IMR-90 (cell line): ENCODE measurements at regions not wholly inside any gene's neighbourhood (a gene's known extent, or its start where the extent isn't known, plus 50 kb on each side); places are given as distances from the start of the nearest gene placed in this dataset.

Source experiments
- BHLHE40 ChIP-seq: fragments of 150-350 bp; IDR thresholded peaks from 2 replicates; pipeline ENCODE4 v1.6.1; 2016; ENCODE audit warnings: mild to moderate bottlenecking, low read depth, low read length
- CEBPB ChIP-seq: IDR thresholded peaks from 2 replicates; pipeline ENCODE4 v1.6.1; 2012; ENCODE audit warnings: low read depth, low read length, improper control_type of control experiment
- MAZ ChIP-seq: IDR thresholded peaks from 2 replicates; pipeline ENCODE4 v1.6.1; 2012; ENCODE audit warnings: low read depth, mild to moderate bottlenecking, low read length, improper control_type of control experiment, moderate library complexity, borderline replicate concordance
- MXI1 ChIP-seq: IDR thresholded peaks from 2 replicates; pipeline ENCODE4 v1.6.1; 2012; ENCODE audit warnings: low read depth, mild to moderate bottlenecking, low read length, moderate library complexity, borderline replicate concordance
- POLR2A ChIP-seq: IDR thresholded peaks from 2 replicates; pipeline ENCODE4 v1.6.1; 2012; ENCODE audit warnings: mild to moderate bottlenecking, low read depth, low read length
- RAD21 ChIP-seq: IDR thresholded peaks from 2 replicates; pipeline ENCODE4 v1.6.1; 2012; ENCODE audit warnings: low read length, improper control_type of control experiment
- RCOR1 ChIP-seq: IDR thresholded peaks from 2 replicates; pipeline ENCODE4 v1.6.1; 2012; ENCODE audit warnings: mild to moderate bottlenecking, low read length, improper control_type of control experiment; ENCODE audit not compliant: insufficient replicate concordance
- RFX5 ChIP-seq: IDR thresholded peaks from 2 replicates; pipeline ENCODE4 v1.8.0; 2012; ENCODE audit warnings: low read depth, mild to moderate bottlenecking, low read length, moderate library complexity
- SMC3 ChIP-seq: fragments of 150-350 bp; IDR thresholded peaks from 2 replicates; pipeline ENCODE4 v1.6.1; 2016; ENCODE audit warnings: low read depth, mild to moderate bottlenecking, antibody characterized with exemption, low read length, moderate library complexity
- TF ChIP-seq, protein P1 (sequence below): conservative IDR thresholded peaks from 2 replicates; pipeline ENCODE4 v1.5.1; 2012; ENCODE audit warnings: mild to moderate bottlenecking, low read depth, low read length, improper control_type of control experiment

DNA sequence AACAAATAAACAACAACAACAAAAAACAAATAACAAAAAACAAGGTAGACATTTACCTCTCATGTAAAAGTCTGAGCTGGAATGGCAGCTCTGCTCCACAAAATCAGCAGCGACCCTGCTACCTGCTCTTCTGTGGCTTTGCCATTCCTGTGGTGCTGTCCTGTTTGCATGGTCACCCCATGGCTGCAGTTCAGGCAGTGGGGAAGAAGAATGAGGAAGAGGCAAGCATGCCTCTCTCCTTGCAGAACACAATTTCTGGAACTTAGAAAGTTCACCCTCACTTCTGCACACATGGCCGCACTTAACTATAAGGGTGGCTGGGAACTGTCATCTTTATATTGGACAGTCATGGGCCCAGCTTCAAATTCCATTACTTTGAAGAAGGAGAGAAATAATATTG, 84.8 kb upstream of the GNG12 start:
- TF ChIP-seq RFX5 (no peak), CEBPB (no peak), POLR2A (no peak), MXI1 (no peak), RCOR1 (no peak), BHLHE40 (no peak), RAD21 (no peak), SMC3 (no peak), MAZ (no peak)
- TF ChIP-seq, protein P1, sequence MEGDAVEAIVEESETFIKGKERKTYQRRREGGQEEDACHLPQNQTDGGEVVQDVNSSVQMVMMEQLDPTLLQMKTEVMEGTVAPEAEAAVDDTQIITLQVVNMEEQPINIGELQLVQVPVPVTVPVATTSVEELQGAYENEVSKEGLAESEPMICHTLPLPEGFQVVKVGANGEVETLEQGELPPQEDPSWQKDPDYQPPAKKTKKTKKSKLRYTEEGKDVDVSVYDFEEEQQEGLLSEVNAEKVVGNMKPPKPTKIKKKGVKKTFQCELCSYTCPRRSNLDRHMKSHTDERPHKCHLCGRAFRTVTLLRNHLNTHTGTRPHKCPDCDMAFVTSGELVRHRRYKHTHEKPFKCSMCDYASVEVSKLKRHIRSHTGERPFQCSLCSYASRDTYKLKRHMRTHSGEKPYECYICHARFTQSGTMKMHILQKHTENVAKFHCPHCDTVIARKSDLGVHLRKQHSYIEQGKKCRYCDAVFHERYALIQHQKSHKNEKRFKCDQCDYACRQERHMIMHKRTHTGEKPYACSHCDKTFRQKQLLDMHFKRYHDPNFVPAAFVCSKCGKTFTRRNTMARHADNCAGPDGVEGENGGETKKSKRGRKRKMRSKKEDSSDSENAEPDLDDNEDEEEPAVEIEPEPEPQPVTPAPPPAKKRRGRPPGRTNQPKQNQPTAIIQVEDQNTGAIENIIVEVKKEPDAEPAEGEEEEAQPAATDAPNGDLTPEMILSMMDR, result no peak
